ENCODE measurements at regions not wholly inside any gene's neighbourhood (a gene's known extent, or its start where the extent isn't known, plus 50 kb on each side); places are given as distances from the start of the nearest gene placed in this dataset.

DNA sequence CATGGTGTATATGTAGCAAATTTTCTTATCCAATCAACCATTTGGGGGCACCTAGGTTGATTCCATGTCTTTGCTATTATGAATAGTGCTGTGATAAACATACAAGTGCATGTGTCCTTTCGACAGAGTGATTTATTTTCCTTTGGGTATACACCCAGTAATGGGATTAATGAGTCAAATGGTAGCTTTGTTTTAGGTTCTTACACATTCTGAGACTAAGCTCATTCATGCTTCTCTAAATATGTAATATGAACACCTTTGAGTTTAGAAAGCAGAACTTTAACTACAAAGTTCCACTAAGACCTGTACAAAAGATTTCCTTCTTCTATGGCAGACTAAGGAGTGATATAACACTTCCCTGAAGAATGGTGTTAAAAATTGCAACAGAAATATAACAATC lies 627.0 kb downstream of the KCNA4 start:
- ATAC-seq (ENCODE audit: low read depth) (no peak), DNase-seq (no peak)
- H3K4me3 Mint-ChIP-seq, result no peak overlapping the region
- H3K9me3 Mint-ChIP-seq, result peaks cover 6% of the 10 kb centered on the region
- H3K27ac Mint-ChIP-seq, result no peak overlapping the region
- POLR2A ChIA-PET, result no interaction called here
- H3K27me3 Mint-ChIP-seq, result no peaks in the 10 kb centered on the region
- TF ChIP-seq, protein P1, sequence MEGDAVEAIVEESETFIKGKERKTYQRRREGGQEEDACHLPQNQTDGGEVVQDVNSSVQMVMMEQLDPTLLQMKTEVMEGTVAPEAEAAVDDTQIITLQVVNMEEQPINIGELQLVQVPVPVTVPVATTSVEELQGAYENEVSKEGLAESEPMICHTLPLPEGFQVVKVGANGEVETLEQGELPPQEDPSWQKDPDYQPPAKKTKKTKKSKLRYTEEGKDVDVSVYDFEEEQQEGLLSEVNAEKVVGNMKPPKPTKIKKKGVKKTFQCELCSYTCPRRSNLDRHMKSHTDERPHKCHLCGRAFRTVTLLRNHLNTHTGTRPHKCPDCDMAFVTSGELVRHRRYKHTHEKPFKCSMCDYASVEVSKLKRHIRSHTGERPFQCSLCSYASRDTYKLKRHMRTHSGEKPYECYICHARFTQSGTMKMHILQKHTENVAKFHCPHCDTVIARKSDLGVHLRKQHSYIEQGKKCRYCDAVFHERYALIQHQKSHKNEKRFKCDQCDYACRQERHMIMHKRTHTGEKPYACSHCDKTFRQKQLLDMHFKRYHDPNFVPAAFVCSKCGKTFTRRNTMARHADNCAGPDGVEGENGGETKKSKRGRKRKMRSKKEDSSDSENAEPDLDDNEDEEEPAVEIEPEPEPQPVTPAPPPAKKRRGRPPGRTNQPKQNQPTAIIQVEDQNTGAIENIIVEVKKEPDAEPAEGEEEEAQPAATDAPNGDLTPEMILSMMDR (IDR thresholded peaks at IDR 0.05), result no peak
- CTCF ChIA-PET, result no interaction called here
- H3K36me3 Mint-ChIP-seq (ENCODE audit: low read depth), result no peaks in the 10 kb centered on the region
- intact Hi-C loops (cut with micrococcal nuclease), result no loop called here
- no peaks in the 10 kb centered on the region for H3K4me1 Mint-ChIP-seq

DNA sequence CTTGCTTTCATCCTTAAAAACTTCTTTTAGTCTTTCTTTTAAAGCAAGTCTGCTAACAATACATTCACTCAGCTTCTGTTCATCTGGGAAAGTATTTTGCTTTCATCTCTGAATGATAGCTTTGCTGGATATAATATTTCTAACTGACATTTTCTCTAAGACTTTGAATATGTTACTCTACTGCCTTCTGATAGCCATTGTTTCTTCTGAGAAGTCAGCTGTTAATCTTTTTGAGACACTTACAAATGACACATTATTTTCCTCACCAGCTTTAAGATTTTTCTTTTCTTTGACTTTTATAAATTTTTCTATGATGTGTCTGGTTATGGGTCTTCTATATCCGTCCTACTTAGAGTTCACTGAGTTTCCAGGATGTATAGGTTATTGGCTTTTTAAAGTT lies 643.1 kb downstream of the KCNA4 start:
- Mint-ChIP-seq H3K36me3 (ENCODE audit: low read depth) (no peaks in the 10 kb centered on the region), H3K9me3 (peaks cover 20% of the 10 kb centered on the region), H3K27ac (no peak overlapping the region), H3K4me1 (no peaks in the 10 kb centered on the region), H3K27me3 (no peaks in the 10 kb centered on the region), H3K4me3 (no peak overlapping the region)
- ChIA-PET CTCF (no interaction called here), POLR2A (no interaction called here)
- intact Hi-C loops (cut with micrococcal nuclease), result no loop called here
- DNase-seq, result no peak
- no peak for ATAC-seq (ENCODE audit: low read depth)
- TF ChIP-seq, protein P1 (IDR thresholded peaks at IDR 0.05), result no peak

DNA sequence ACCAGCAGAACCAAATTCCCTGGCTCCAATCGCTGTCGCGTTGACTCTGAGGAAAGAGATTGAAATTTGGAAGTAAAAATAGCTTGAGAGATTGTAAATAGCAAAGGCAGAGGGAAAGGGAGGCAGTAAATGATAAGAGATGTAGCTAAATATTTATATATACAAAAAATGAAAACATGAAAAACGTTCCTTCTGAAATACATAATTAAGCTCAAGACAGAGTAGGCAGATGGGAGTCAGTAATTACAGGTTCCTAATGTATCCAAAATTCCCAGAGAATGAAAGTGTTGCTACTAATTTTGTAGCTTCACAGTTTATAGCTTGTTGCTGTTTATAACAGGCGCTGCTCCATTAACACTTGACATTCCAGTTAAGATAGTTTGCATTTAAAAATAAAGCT lies 648.7 kb downstream of the KCNA4 start:
- DNase-seq (no peak), ATAC-seq (ENCODE audit: low read depth) (no peak)
- H3K27ac Mint-ChIP-seq, result no peak overlapping the region
- H3K4me3 Mint-ChIP-seq, result no peak overlapping the region
- H3K9me3 Mint-ChIP-seq, result peaks cover 3% of the 10 kb centered on the region
- ChIA-PET CTCF (no interaction called here), POLR2A (no interaction called here)
- no peaks in the 10 kb centered on the region for H3K27me3 Mint-ChIP-seq
- no peaks in the 10 kb centered on the region for H3K4me1 Mint-ChIP-seq
- intact Hi-C loops (cut with micrococcal nuclease), result no loop called here
- H3K36me3 Mint-ChIP-seq (ENCODE audit: low read depth), result no peaks in the 10 kb centered on the region
- TF ChIP-seq, protein P1 (IDR thresholded peaks at IDR 0.05), result no peak

DNA sequence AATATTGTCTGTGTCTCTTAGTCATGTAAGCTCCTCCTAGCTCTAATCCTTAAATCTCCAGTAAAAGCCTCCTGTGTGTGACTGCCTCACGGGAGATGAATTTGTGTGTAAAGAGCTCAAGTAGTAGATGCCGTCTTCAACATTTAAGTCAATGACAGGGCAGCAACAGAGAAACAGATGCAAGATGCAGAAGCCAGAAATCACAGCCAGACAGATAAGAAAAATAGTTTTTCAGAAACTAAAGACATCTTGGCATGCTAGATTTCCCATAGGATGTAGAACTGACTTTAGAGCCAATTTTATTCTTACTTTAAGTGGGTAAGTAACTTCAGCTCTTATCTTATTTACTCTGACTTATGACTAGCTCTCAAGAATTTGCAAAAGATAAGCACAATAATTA lies 652.8 kb downstream of the KCNA4 start:
- Mint-ChIP-seq H3K27me3 (no peaks in the 10 kb centered on the region), H3K4me3 (no peak overlapping the region), H3K36me3 (ENCODE audit: low read depth) (no peaks in the 10 kb centered on the region), H3K4me1 (no peaks in the 10 kb centered on the region), H3K9me3 (peaks cover 2% of the 10 kb centered on the region), H3K27ac (no peak overlapping the region)
- TF ChIP-seq, protein P1 (IDR thresholded peaks at IDR 0.05), result no peak
- intact Hi-C loops (cut with micrococcal nuclease), result no loop called here
- ATAC-seq (ENCODE audit: low read depth), result no peak
- DNase-seq, result no peak
- ChIA-PET CTCF (no interaction called here), POLR2A (no interaction called here)

DNA sequence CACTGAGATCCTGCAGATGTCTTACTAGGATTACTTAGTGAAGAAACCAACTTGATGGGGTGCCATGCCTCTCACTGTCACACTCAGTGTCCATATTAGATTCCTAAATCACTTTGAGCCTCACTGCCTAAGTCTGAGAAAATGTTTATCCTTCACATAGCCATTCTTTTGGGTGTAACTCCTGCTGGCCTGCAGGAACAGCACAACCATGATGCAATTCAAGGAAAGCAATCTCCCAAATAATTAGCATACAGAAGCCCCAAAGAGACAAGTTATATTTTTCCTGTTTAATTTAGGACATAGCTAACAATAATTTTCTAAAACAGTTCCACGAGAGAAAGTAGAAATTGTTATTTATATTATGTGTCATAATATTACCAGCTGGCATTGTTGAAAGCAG lies 655.5 kb downstream of the KCNA4 start:
- no peak for ATAC-seq (ENCODE audit: low read depth)
- Mint-ChIP-seq H3K36me3 (ENCODE audit: low read depth) (no peaks in the 10 kb centered on the region), H3K27ac (no peak overlapping the region), H3K27me3 (no peaks in the 10 kb centered on the region), H3K4me3 (no peak overlapping the region), H3K9me3 (peaks cover 4% of the 10 kb centered on the region), H3K4me1 (no peaks in the 10 kb centered on the region)
- no peak for DNase-seq
- TF ChIP-seq, protein P1 (IDR thresholded peaks at IDR 0.05), result no peak
- ChIA-PET CTCF (no interaction called here), POLR2A (no interaction called here)
- intact Hi-C loops (cut with micrococcal nuclease), result no loop called here
